ENCODE measurements at regions not wholly inside any gene's neighbourhood (a gene's known extent, or its start where the extent isn't known, plus 50 kb on each side); places are given as distances from the start of the nearest gene placed in this dataset.

DNA sequence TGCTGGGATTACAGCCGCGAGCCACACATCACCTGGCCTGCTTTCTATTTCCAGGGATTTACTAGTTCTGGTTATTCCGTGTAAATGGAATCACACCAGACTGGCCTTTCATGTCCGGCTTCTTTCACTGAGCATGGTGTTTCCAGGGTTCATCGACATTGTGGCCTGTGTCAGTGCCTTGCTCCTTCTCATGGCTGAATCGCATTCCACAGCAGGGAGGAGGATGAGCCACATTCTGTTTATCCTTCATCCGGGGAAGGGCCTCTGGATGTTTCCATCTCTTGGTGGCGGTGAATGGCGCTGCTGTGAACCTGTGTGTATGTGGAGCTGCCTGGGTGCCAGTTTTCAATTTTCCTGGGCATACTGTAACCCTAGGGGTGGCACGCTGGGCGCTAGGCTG, 58.7 kb upstream of the RNU6ATAC start:
- H3K9me3 ChIP-seq (ENCODE audit: insufficient read depth, low read depth, low read length), result no peaks in the 10 kb centered on the region
- no peaks in the 10 kb centered on the region for H4K20me1 ChIP-seq (ENCODE audit: insufficient read depth, low read length)
- H3K4me3 Mint-ChIP-seq (ENCODE audit: unreplicated experiment), result no peak overlapping the region
- DNase-seq (ENCODE audit: low read depth) (no peak), FAIRE-seq (no peak)
- no peak overlapping the region for H3K27ac Mint-ChIP-seq (ENCODE audit: unreplicated experiment)
- no peak overlapping the region for H3K9ac ChIP-seq (ENCODE audit: low read length)
- peaks cover 14% of the 10 kb centered on the region for H3K27me3 Mint-ChIP-seq (ENCODE audit: low read depth, unreplicated experiment)
- H2AFZ ChIP-seq (ENCODE audit: low read depth, low read length), result no peak overlapping the region
- H3K27me3 ChIP-seq (ENCODE audit: insufficient read depth, low read length), result peaks cover 6% of the 10 kb centered on the region
- no peak overlapping the region for H3K4me2 ChIP-seq (ENCODE audit: low read length)
- peaks cover 1% of the 10 kb centered on the region for H3K9me3 Mint-ChIP-seq (ENCODE audit: unreplicated experiment)
- no peaks in the 10 kb centered on the region for H3K36me3 Mint-ChIP-seq (ENCODE audit: low read depth, unreplicated experiment)
- H3K4me3 ChIP-seq (ENCODE audit: insufficient read depth, low read depth, low read length), result no peak overlapping the region
- H3K79me2 ChIP-seq (ENCODE audit: insufficient read depth, low read length), result no peaks in the 10 kb centered on the region
- peaks cover 1% of the 10 kb centered on the region for H3K4me1 Mint-ChIP-seq (ENCODE audit: low read depth, unreplicated experiment)
- H3K36me3 ChIP-seq (ENCODE audit: insufficient read depth, low read length), result no peaks in the 10 kb centered on the region
- H3K4me1 ChIP-seq (ENCODE audit: insufficient read depth, low read length), result no peaks in the 10 kb centered on the region
- no peak overlapping the region for H3K27ac ChIP-seq (ENCODE audit: low read depth, low read length)
- TF ChIP-seq, protein P1, sequence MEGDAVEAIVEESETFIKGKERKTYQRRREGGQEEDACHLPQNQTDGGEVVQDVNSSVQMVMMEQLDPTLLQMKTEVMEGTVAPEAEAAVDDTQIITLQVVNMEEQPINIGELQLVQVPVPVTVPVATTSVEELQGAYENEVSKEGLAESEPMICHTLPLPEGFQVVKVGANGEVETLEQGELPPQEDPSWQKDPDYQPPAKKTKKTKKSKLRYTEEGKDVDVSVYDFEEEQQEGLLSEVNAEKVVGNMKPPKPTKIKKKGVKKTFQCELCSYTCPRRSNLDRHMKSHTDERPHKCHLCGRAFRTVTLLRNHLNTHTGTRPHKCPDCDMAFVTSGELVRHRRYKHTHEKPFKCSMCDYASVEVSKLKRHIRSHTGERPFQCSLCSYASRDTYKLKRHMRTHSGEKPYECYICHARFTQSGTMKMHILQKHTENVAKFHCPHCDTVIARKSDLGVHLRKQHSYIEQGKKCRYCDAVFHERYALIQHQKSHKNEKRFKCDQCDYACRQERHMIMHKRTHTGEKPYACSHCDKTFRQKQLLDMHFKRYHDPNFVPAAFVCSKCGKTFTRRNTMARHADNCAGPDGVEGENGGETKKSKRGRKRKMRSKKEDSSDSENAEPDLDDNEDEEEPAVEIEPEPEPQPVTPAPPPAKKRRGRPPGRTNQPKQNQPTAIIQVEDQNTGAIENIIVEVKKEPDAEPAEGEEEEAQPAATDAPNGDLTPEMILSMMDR (IDR thresholded peaks at IDR 0.05; ENCODE audit: insufficient read depth, low read depth, low read length), result no peak
- no peak for TF ChIP-seq EZH2 (IDR thresholded peaks at IDR 0.05; ENCODE audit: insufficient read depth, low read length)

DNA sequence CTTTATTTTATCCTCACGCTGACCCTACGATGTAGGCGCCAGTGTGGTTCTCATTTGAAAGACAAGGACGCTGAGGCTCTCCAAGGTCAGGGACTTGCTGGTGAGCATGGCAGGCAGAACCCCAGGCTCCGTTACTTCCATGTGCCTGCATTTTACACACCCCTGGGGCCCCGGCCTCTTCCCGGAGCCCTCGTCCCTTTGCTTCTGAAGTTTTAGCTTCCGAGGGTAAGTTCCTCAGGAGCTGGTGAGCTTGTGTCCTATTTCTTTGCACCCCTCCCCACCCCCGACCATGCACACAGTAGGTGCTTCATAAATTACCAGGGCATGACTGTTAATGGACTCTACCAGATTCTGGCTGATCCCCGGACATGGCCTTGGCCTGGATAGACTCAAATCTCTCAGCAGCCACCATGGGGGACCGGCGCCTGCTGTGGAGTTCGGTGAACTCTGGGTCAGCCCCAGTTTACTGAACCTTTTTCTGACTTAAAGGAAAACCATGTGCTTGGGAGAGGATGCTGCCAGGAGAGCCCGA, 59.3 kb upstream of the RNU6ATAC start:
- no peaks in the 10 kb centered on the region for H3K9me3 ChIP-seq (ENCODE audit: insufficient read depth, low read depth, low read length)
- H3K27me3 Mint-ChIP-seq (ENCODE audit: low read depth, unreplicated experiment), result peaks cover 17% of the 10 kb centered on the region
- no peaks in the 10 kb centered on the region for H3K36me3 Mint-ChIP-seq (ENCODE audit: low read depth, unreplicated experiment)
- no peak overlapping the region for H3K4me3 Mint-ChIP-seq (ENCODE audit: unreplicated experiment)
- H3K9ac ChIP-seq (ENCODE audit: low read length), result no peak overlapping the region
- DNase-seq (ENCODE audit: low read depth) (no peak), FAIRE-seq (no peak)
- H3K79me2 ChIP-seq (ENCODE audit: insufficient read depth, low read length), result no peaks in the 10 kb centered on the region
- H3K27me3 ChIP-seq (ENCODE audit: insufficient read depth, low read length), result peaks cover 6% of the 10 kb centered on the region
- no peaks in the 10 kb centered on the region for H4K20me1 ChIP-seq (ENCODE audit: insufficient read depth, low read length)
- H3K36me3 ChIP-seq (ENCODE audit: insufficient read depth, low read length), result no peaks in the 10 kb centered on the region
- no peak for TF ChIP-seq EZH2 (IDR thresholded peaks at IDR 0.05; ENCODE audit: insufficient read depth, low read length)
- TF ChIP-seq, protein P1 (IDR thresholded peaks at IDR 0.05; ENCODE audit: insufficient read depth, low read depth, low read length), result no peak
- no peak overlapping the region for H3K27ac ChIP-seq (ENCODE audit: low read depth, low read length)
- no peak overlapping the region for H3K4me2 ChIP-seq (ENCODE audit: low read length)
- H3K4me1 ChIP-seq (ENCODE audit: insufficient read depth, low read length), result no peaks in the 10 kb centered on the region
- no peak overlapping the region for H3K27ac Mint-ChIP-seq (ENCODE audit: unreplicated experiment)
- H3K4me3 ChIP-seq (ENCODE audit: insufficient read depth, low read depth, low read length), result no peak overlapping the region
- H3K4me1 Mint-ChIP-seq (ENCODE audit: low read depth, unreplicated experiment), result peaks cover 1% of the 10 kb centered on the region
- H2AFZ ChIP-seq (ENCODE audit: low read depth, low read length), result no peak overlapping the region
- peaks cover 1% of the 10 kb centered on the region for H3K9me3 Mint-ChIP-seq (ENCODE audit: unreplicated experiment)

DNA sequence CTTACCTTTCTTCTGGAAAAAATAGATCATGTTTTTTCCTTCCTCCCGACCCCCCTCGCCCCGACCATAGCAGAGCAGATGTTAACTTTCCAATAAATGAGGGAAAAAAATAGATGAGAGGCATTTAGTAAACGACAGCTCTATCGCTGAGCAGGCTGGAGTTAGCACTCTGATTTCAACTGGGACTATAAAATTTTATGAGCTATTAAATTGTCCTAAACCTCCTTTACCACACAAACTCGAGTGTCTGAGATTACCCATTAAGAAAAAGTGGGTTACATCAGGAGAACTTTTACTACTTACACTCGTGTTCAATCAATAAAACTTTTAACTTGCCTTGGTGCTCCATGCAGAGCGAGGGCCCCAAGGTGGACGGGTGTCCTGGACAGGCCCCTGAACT, 59.8 kb upstream of the RNU6ATAC start:
- H4K20me1 ChIP-seq (ENCODE audit: insufficient read depth, low read length), result no peaks in the 10 kb centered on the region
- FAIRE-seq (no peak), DNase-seq (ENCODE audit: low read depth) (no peak)
- H3K27ac Mint-ChIP-seq (ENCODE audit: unreplicated experiment), result no peak overlapping the region
- H3K9me3 Mint-ChIP-seq (ENCODE audit: unreplicated experiment), result peaks cover 1% of the 10 kb centered on the region
- no peak overlapping the region for H3K4me3 Mint-ChIP-seq (ENCODE audit: unreplicated experiment)
- H3K36me3 Mint-ChIP-seq (ENCODE audit: low read depth, unreplicated experiment), result no peaks in the 10 kb centered on the region
- H3K4me2 ChIP-seq (ENCODE audit: low read length), result no peak overlapping the region
- H3K9ac ChIP-seq (ENCODE audit: low read length), result no peak overlapping the region
- no peak overlapping the region for H3K4me3 ChIP-seq (ENCODE audit: insufficient read depth, low read depth, low read length)
- H3K36me3 ChIP-seq (ENCODE audit: insufficient read depth, low read length), result no peaks in the 10 kb centered on the region
- H3K9me3 ChIP-seq (ENCODE audit: insufficient read depth, low read depth, low read length), result no peaks in the 10 kb centered on the region
- H2AFZ ChIP-seq (ENCODE audit: low read depth, low read length), result no peak overlapping the region
- H3K4me1 Mint-ChIP-seq (ENCODE audit: low read depth, unreplicated experiment), result peaks cover 1% of the 10 kb centered on the region
- no peak overlapping the region for H3K27ac ChIP-seq (ENCODE audit: low read depth, low read length)
- H3K27me3 ChIP-seq (ENCODE audit: insufficient read depth, low read length), result peaks cover 6% of the 10 kb centered on the region
- no peaks in the 10 kb centered on the region for H3K79me2 ChIP-seq (ENCODE audit: insufficient read depth, low read length)
- TF ChIP-seq, protein P1 (IDR thresholded peaks at IDR 0.05; ENCODE audit: insufficient read depth, low read depth, low read length), result no peak
- no peak for TF ChIP-seq EZH2 (IDR thresholded peaks at IDR 0.05; ENCODE audit: insufficient read depth, low read length)
- peaks cover 19% of the 10 kb centered on the region for H3K27me3 Mint-ChIP-seq (ENCODE audit: low read depth, unreplicated experiment)
- no peaks in the 10 kb centered on the region for H3K4me1 ChIP-seq (ENCODE audit: insufficient read depth, low read length)
